SH-SY5Y (cell line): ENCODE measurements at regions not wholly inside any gene's neighbourhood (a gene's known extent, or its start where the extent isn't known, plus 50 kb on each side); places are given as distances from the start of the nearest gene placed in this dataset.

Experiments used
- GATA2 ChIP-seq: IDR thresholded peaks from 2 replicates; pipeline ENCODE4 v1.6.1; 2011; ENCODE audit warnings: mild to moderate bottlenecking, low read depth, low read length
- GATA3 ChIP-seq: IDR thresholded peaks from 2 replicates; pipeline ENCODE4 v1.6.1; 2011; ENCODE audit warnings: low read depth, mild to moderate bottlenecking, low read length, moderate library complexity

DNA sequence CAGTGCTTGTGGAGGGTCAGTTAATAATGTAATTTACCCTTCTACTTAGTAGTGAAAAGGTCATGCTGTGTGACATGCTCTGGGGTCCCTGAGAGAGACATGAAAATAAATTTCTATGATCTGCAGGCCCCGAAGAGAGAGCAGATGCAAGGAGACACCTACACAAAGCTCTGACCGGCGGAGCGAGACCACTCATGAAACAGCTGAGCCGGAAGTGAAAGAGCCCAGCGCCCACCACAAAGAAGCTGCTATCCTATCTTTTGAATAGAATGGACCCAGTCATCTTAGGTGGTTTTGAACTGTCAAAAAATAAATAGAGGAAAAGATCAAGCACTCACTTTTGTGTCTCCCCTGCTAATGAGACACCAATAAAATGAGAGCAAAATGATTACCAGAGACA lies 190.0 kb downstream of the MED10 start:
- TF ChIP-seq GATA2 (no peak), GATA3 (no peak)
